ENCODE measurements at regions not wholly inside any gene's neighbourhood (a gene's known extent, or its start where the extent isn't known, plus 50 kb on each side); places are given as distances from the start of the nearest gene placed in this dataset.

- no peak overlapping the region for H3K4me3 Mint-ChIP-seq
- no peak overlapping the region for H3K27ac Mint-ChIP-seq
- H3K27me3 Mint-ChIP-seq: peaks cover 12% of the 10 kb centered on the region
- H3K4me1 Mint-ChIP-seq (ENCODE audit: low read depth): no peaks in the 10 kb centered on the region
- no peaks in the 10 kb centered on the region for H3K9me3 Mint-ChIP-seq
- H3K36me3 Mint-ChIP-seq (ENCODE audit: low read depth): no peaks in the 10 kb centered on the region
Measured at GRCh38 chr7:134029-134428, 58.3 kb upstream of the FAM20C start.

- no peaks in the 10 kb centered on the region for H3K4me1 Mint-ChIP-seq (ENCODE audit: low read depth)
- H3K27me3 Mint-ChIP-seq: peaks cover 12% of the 10 kb centered on the region
- no peaks in the 10 kb centered on the region for H3K36me3 Mint-ChIP-seq (ENCODE audit: low read depth)
- no peak overlapping the region for H3K4me3 Mint-ChIP-seq
- no peaks in the 10 kb centered on the region for H3K9me3 Mint-ChIP-seq
- H3K27ac Mint-ChIP-seq: no peak overlapping the region
Measured at GRCh38 chr7:134561-135256, 57.7 kb upstream of the FAM20C start.

GRCh38 chr7:135257-135653, 57.1 kb upstream of the FAM20C start:
- Mint-ChIP-seq H3K27me3 (peaks cover 12% of the 10 kb centered on the region), H3K27ac (no peak overlapping the region), H3K36me3 (ENCODE audit: low read depth) (no peaks in the 10 kb centered on the region), H3K4me1 (ENCODE audit: low read depth) (no peaks in the 10 kb centered on the region), H3K4me3 (no peak overlapping the region), H3K9me3 (no peaks in the 10 kb centered on the region)

GRCh38 chr7:135731-136645, 56.4 kb upstream of the FAM20C start:
- no peaks in the 10 kb centered on the region for H3K4me1 Mint-ChIP-seq (ENCODE audit: low read depth)
- H3K36me3 Mint-ChIP-seq (ENCODE audit: low read depth): no peaks in the 10 kb centered on the region
- peaks cover 12% of the 10 kb centered on the region for H3K27me3 Mint-ChIP-seq
- no peak overlapping the region for H3K27ac Mint-ChIP-seq
- no peaks in the 10 kb centered on the region for H3K9me3 Mint-ChIP-seq
- no peak overlapping the region for H3K4me3 Mint-ChIP-seq

- Mint-ChIP-seq H3K27me3 (peaks cover 12% of the 10 kb centered on the region), H3K4me3 (no peak overlapping the region), H3K9me3 (no peaks in the 10 kb centered on the region), H3K36me3 (ENCODE audit: low read depth) (no peaks in the 10 kb centered on the region), H3K4me1 (ENCODE audit: low read depth) (no peaks in the 10 kb centered on the region), H3K27ac (no peak overlapping the region)
Measured at GRCh38 chr7:137094-137891, 55.1 kb upstream of the FAM20C start.

GRCh38 chr7:139131-139530, 53.2 kb upstream of the FAM20C start:
- Mint-ChIP-seq H3K27me3 (peaks cover 7% of the 10 kb centered on the region), H3K36me3 (ENCODE audit: low read depth) (no peaks in the 10 kb centered on the region), H3K27ac (no peak overlapping the region), H3K9me3 (no peaks in the 10 kb centered on the region), H3K4me1 (ENCODE audit: low read depth) (peaks cover 3% of the 10 kb centered on the region), H3K4me3 (no peak overlapping the region)

- H3K9me3 Mint-ChIP-seq: no peaks in the 10 kb centered on the region
- H3K36me3 Mint-ChIP-seq (ENCODE audit: low read depth): no peaks in the 10 kb centered on the region
- H3K27me3 Mint-ChIP-seq: peaks cover 7% of the 10 kb centered on the region
- no peak overlapping the region for H3K4me3 Mint-ChIP-seq
- peaks cover 6% of the 10 kb centered on the region for H3K4me1 Mint-ChIP-seq (ENCODE audit: low read depth)
- no peak overlapping the region for H3K27ac Mint-ChIP-seq
Measured at GRCh38 chr7:139561-140243, 52.7 kb upstream of the FAM20C start.

GRCh38 chr7:140996-141395, 51.4 kb upstream of the FAM20C start:
- H3K27ac Mint-ChIP-seq: no peak overlapping the region
- no peaks in the 10 kb centered on the region for H3K9me3 Mint-ChIP-seq
- H3K27me3 Mint-ChIP-seq: peaks cover 5% of the 10 kb centered on the region
- no peak overlapping the region for H3K4me3 Mint-ChIP-seq
- peaks cover 6% of the 10 kb centered on the region for H3K4me1 Mint-ChIP-seq (ENCODE audit: low read depth)
- peaks cover 5% of the 10 kb centered on the region for H3K36me3 Mint-ChIP-seq (ENCODE audit: low read depth)

- peaks cover 5% of the 10 kb centered on the region for H3K27me3 Mint-ChIP-seq
- no peak overlapping the region for H3K4me3 Mint-ChIP-seq
- H3K9me3 Mint-ChIP-seq: no peaks in the 10 kb centered on the region
- peaks cover 12% of the 10 kb centered on the region for H3K36me3 Mint-ChIP-seq (ENCODE audit: low read depth)
- peaks cover 6% of the 10 kb centered on the region for H3K4me1 Mint-ChIP-seq (ENCODE audit: low read depth)
- no peak overlapping the region for H3K27ac Mint-ChIP-seq
Measured at GRCh38 chr7:142248-142941, 50.0 kb upstream of the FAM20C start.

All from stimulated activated naive CD8-positive, alpha-beta T cell treated with anti-CD3 and anti-CD28 coated beads, Interleukin-15, Interleukin-2, amounts not matched to agents 100 ng/mL and 50 ng/mL, for 24 hours (primary cell).